GM12892 (cell line): ENCODE measurements at regions not wholly inside any gene's neighbourhood (a gene's known extent, or its start where the extent isn't known, plus 50 kb on each side); places are given as distances from the start of the nearest gene placed in this dataset.

ENCODE experiments used
- POLR2A ChIP-seq: IDR thresholded peaks from 2 replicates; pipeline ENCODE4 v1.6.1; 2011; ENCODE audit warnings: low read depth, low read length, control low read depth
- POLR2AphosphoS5 ChIP-seq: IDR thresholded peaks from 2 replicates; pipeline ENCODE4 v1.6.1; 2011; ENCODE audit warnings: low read depth, low read length, control low read depth
- TAF1 ChIP-seq: IDR thresholded peaks from 2 replicates; pipeline ENCODE4 v1.6.1; 2011; ENCODE audit warnings: low read depth, mild to moderate bottlenecking, control low read depth, low read length, borderline replicate concordance

GRCh38 chr1:168372861-168373371 is 92.2 kb downstream of the TBX19 start:
- TF ChIP-seq TAF1 (no peak), POLR2A (no peak), POLR2AphosphoS5 (no peak)
